Endothelial cell of umbilical vein (primary cell): ENCODE measurements at regions not wholly inside any gene's neighbourhood (a gene's known extent, or its start where the extent isn't known, plus 50 kb on each side); places are given as distances from the start of the nearest gene placed in this dataset.

Source experiments
- BruUV-seq: library from RNA; stranded (reverse); fragments of 400-500 nt; replicated peaks from 2 replicates; lab custom pipeline; 2021; lab: Mats Ljungman, UMichigan
- CTCF ChIA-PET: fragments of 300-600, 350-600 bp; sonication (Branson Sonifier 250); formaldehyde crosslinking; loops from one replicate; lab custom pipeline; 2021; ENCODE audit warnings: antibody characterized with exemption, inconsistent platforms; lab: Charles Lee
- POLR2A ChIA-PET: fragments of 300-600, 350-600 bp; sonication (Branson Sonifier 250); formaldehyde crosslinking; loops from one replicate; lab custom pipeline; 2021; ENCODE audit warnings: antibody characterized with exemption, inconsistent platforms; lab: Charles Lee
- DNase-seq: peaks from one replicate; pipeline ENCODE4 v3.0.0-alpha.2; 2011; ENCODE audit warnings: low read depth, low spot score
- FAIRE-seq: peaks from 2 replicates; lab custom pipeline; 2011; peaks lifted over from hg19 to GRCh38; lab: Jason Lieb, UNC
- H2AFZ ChIP-seq: 2 replicates; pipeline ENCODE4 v1.6.0; 2012; ENCODE audit warnings: low read depth, low read length, control low read depth, inconsistent platforms
- H3K27ac ChIP-seq: 2 replicates; pipeline ENCODE4 v1.5.1; 2011; ENCODE audit warnings: low read depth, mild to moderate bottlenecking, control low read depth, low read length, moderate library complexity; ENCODE audit not compliant: insufficient read depth
- H3K27me3 ChIP-seq, 2 experiments: 2 replicates each; pipeline versions ENCODE4 v1.6.0 to v1.6.1; 2011; ENCODE audit warnings: low read length in 2 of 2, mixed read lengths in 1 of 2; ENCODE audit not compliant: control insufficient read depth in 2 of 2, insufficient read depth in 2 of 2
- H3K36me3 ChIP-seq, 2 experiments: 2 replicates in 1 of 2; 3 replicates in 1 of 2; pipeline ENCODE4 v1.5.1; 2011; ENCODE audit warnings: low read length in 2 of 2, mild to moderate bottlenecking in 1 of 2, moderate library complexity in 1 of 2; ENCODE audit not compliant: control insufficient read depth in 2 of 2, insufficient read depth in 2 of 2; ENCODE audit errors: extremely low read depth in 1 of 2
- H3K4me1 ChIP-seq: 3 replicates; pipeline ENCODE4 v1.5.1; 2011; ENCODE audit warnings: mild to moderate bottlenecking, low read length; ENCODE audit not compliant: control insufficient read depth, insufficient read depth; ENCODE audit errors: extremely low read depth
- H3K4me2 ChIP-seq: 2 replicates; pipeline ENCODE4 v1.6.1; 2011; ENCODE audit warnings: low read length, control low read depth, mixed read lengths; ENCODE audit not compliant: insufficient read depth
- H3K4me3 ChIP-seq, 3 experiments: fragments of 200-600 bp in 1 of 3; sonication (generic), shearing (Covaris generic) in 1 of 3; replicated peaks in 1 of 3; 2 replicates each; pipeline ENCODE4 v1.5.1; 2011 to 2016; ENCODE audit warnings: control low read depth in 3 of 3, low read length in 3 of 3, mild to moderate bottlenecking in 2 of 3, inconsistent platforms in 1 of 3, low read depth in 1 of 3, moderate library complexity in 1 of 3; ENCODE audit not compliant: insufficient read depth in 1 of 3
- H3K79me2 ChIP-seq: 2 replicates; pipeline ENCODE4 v1.6.0; 2012; ENCODE audit warnings: low read length, inconsistent platforms; ENCODE audit not compliant: control insufficient read depth, insufficient read depth
- H3K9ac ChIP-seq: replicated peaks from 2 replicates; pipeline ENCODE3; 2011; ENCODE audit warnings: low read length, control low read depth; ENCODE audit not compliant: insufficient read depth; ENCODE audit errors: extremely low read depth
- H3K9me1 ChIP-seq: replicated peaks from 3 replicates; pipeline ENCODE4 v1.6.0; 2011; ENCODE audit warnings: mild to moderate bottlenecking, low read length; ENCODE audit not compliant: control insufficient read depth, insufficient read depth; ENCODE audit errors: extremely low read depth
- H3K9me3 ChIP-seq: replicated peaks from 2 replicates; pipeline ENCODE4 v1.5.1; 2012; ENCODE audit warnings: low read length, inconsistent platforms; ENCODE audit not compliant: control insufficient read depth, insufficient read depth
- H4K20me1 ChIP-seq: replicated peaks from 2 replicates; pipeline ENCODE3; 2011; ENCODE audit warnings: mild to moderate bottlenecking, low read length; ENCODE audit not compliant: control insufficient read depth, insufficient read depth; ENCODE audit errors: extremely low read depth
- CTCF ChIP-seq, 2 donors: IDR thresholded peaks; 1 replicate in 1 of 2; 2 replicates in 1 of 2; pipeline ENCODE4 v1.5.1; 2011; ENCODE audit warnings: low read length in 2 of 2, mild to moderate bottlenecking in 2 of 2, moderate library complexity in 2 of 2, control low read depth in 1 of 2, inconsistent platforms in 1 of 2, low read depth in 1 of 2; ENCODE audit not compliant: insufficient read depth in 1 of 2; ENCODE audit errors: extremely low read depth in 1 of 2
- EZH2 ChIP-seq: IDR thresholded peaks from 2 replicates; pipeline ENCODE4 v1.6.1; 2012; ENCODE audit warnings: borderline replicate concordance, low read depth, mild to moderate bottlenecking, moderate library complexity, low read length, inconsistent platforms; ENCODE audit not compliant: severe bottlenecking
- FOS ChIP-seq: IDR thresholded peaks from 2 replicates; pipeline ENCODE4 v1.6.1; 2011; ENCODE audit warnings: mild to moderate bottlenecking, low read length, moderate library complexity, borderline replicate concordance; ENCODE audit not compliant: insufficient read depth
- GATA2 ChIP-seq: IDR thresholded peaks from 2 replicates; pipeline ENCODE4 v1.7.0; 2011; ENCODE audit warnings: low read depth, mild to moderate bottlenecking, moderate library complexity, mixed read lengths, low read length; ENCODE audit not compliant: insufficient read length, insufficient read depth
- JUN ChIP-seq: IDR thresholded peaks from 2 replicates; pipeline ENCODE4 v1.6.1; 2011; ENCODE audit warnings: borderline replicate concordance, low read depth; ENCODE audit not compliant: insufficient read length, insufficient read depth
- MAX ChIP-seq: IDR thresholded peaks from 2 replicates; pipeline ENCODE4 v1.6.1; 2011; ENCODE audit not compliant: insufficient read depth, insufficient read length
- MYC ChIP-seq: IDR thresholded peaks from one replicate; pipeline ENCODE4 v1.6.1; 2011; ENCODE audit warnings: mild to moderate bottlenecking, low read depth, low read length
- POLR2A ChIP-seq: IDR thresholded peaks from 2 replicates; pipeline ENCODE4 v1.6.1; 2012; ENCODE audit warnings: low read depth, mild to moderate bottlenecking, control low read depth, low read length
- POLR2AphosphoS5 ChIP-seq: IDR thresholded peaks from 2 replicates; pipeline ENCODE4 v1.6.1; 2012; ENCODE audit warnings: low read depth, mild to moderate bottlenecking, control low read depth, low read length, moderate library complexity; ENCODE audit not compliant: insufficient read depth
- dilution Hi-C: fragments of 300-500 bp; cut with MboI; formaldehyde crosslinking; loops from one replicate; pipeline ENCODE4 v1.15.0; 2019; ENCODE audit warnings: low sequenced_read_pairs; ENCODE audit not compliant: extremely low pct_ligation_motif_present
- intact Hi-C: fragments of 100-400 bp; cut with micrococcal nuclease; formaldehyde crosslinking; loops from one replicate; pipeline ENCODE4 v1.10.0; 2022

- H2AFZ ChIP-seq: no peak overlapping the region
Observed at GRCh38 chr15:69786136-69786701, 311.5 kb downstream of the TLE3 start.

More at GRCh38 chr15:69786136-69786701, 311.5 kb downstream of the TLE3 start:
- no peak for FAIRE-seq
- Histone ChIP-seq H3K27ac (no peak overlapping the region), H3K9ac (no peak overlapping the region), H4K20me1 (no peaks in the 10 kb centered on the region), H3K9me1 (no peaks in the 10 kb centered on the region), H3K4me3 (no peak overlapping the region), H3K27me3 (no peaks in the 10 kb centered on the region), H3K9me3 (no peaks in the 10 kb centered on the region), H3K4me2 (no peak overlapping the region), H3K4me1 (no peaks in the 10 kb centered on the region), H3K79me2 (no peaks in the 10 kb centered on the region), H3K36me3 (no peaks in the 10 kb centered on the region)
- dilution Hi-C loops: no loop called here
- DNase-seq: no peak
- POLR2A ChIA-PET: no interaction called here
- no TSS peak for BruUV-seq
- TF ChIP-seq POLR2A: no peak
- TF ChIP-seq FOS: no peak
- no peak for TF ChIP-seq JUN
- no peak for TF ChIP-seq GATA2
- TF ChIP-seq EZH2: no peak
- TF ChIP-seq POLR2AphosphoS5: no peak
- TF ChIP-seq MAX: no peak
- no peak for TF ChIP-seq CTCF (IDR thresholded peaks at IDR 0.05; ENCODE audit: extremely low read depth in 1 of 2, insufficient read depth in 1 of 2, low read depth in 1 of 2, low read length in 2 of 2)
- TF ChIP-seq MYC: no peak
- intact Hi-C loops: no loop called here
- CTCF ChIA-PET: interaction anchor here (0.8 kb wide), 1 partner anchor 10 kb away, joined by 4 read pairs; no protein-coding TSS in a partner anchor
